Activated naive CD4-positive, alpha-beta T cell treated with anti-CD3 and anti-CD28 coated beads for 36 hours (primary cell): ENCODE measurements at regions not wholly inside any gene's neighbourhood (a gene's known extent, or its start where the extent isn't known, plus 50 kb on each side); places are given as distances from the start of the nearest gene placed in this dataset.
"Not testable (repeated sequence)": the region's sequence is repeated elsewhere in the genome, so short reads cannot be mapped to it uniquely, and the experiment has no call there.

Experiments used
- CTCF ChIA-PET: fragments of 350-600 bp; sonication (Branson Sonifier 250); formaldehyde crosslinking; loops from one replicate; lab custom pipeline; 2021; ENCODE audit warnings: antibody characterized with exemption; lab: Charles Lee
- DNase-seq: peaks from one replicate; pipeline ENCODE4 v3.0.0-alpha.2; 2020
- H3K27ac Mint-ChIP-seq: one replicate; pipeline ENCODE4 v1.8.0; 2021; ENCODE audit warnings: mild to moderate bottlenecking, mixed read lengths
- H3K27me3 Mint-ChIP-seq: one replicate; pipeline ENCODE4 v1.8.0; 2021; ENCODE audit warnings: low read depth, mixed read lengths
- H3K36me3 Mint-ChIP-seq: one replicate; pipeline ENCODE4 v1.8.0; 2021; ENCODE audit warnings: low read depth, mixed read lengths
- H3K4me1 Mint-ChIP-seq: one replicate; pipeline ENCODE4 v1.8.0; 2021; ENCODE audit warnings: low read depth, mixed read lengths
- H3K4me3 Mint-ChIP-seq: one replicate; pipeline ENCODE4 v1.8.0; 2021; ENCODE audit warnings: mild to moderate bottlenecking, moderate library complexity, mixed read lengths
- H3K9me3 Mint-ChIP-seq: one replicate; pipeline ENCODE4 v1.8.0; 2021; ENCODE audit warnings: mixed read lengths
- intact Hi-C: fragments of 100-400 bp; cut with micrococcal nuclease; formaldehyde crosslinking; loops from one replicate; pipeline ENCODE4 v1.15.1; 2023

DNA sequence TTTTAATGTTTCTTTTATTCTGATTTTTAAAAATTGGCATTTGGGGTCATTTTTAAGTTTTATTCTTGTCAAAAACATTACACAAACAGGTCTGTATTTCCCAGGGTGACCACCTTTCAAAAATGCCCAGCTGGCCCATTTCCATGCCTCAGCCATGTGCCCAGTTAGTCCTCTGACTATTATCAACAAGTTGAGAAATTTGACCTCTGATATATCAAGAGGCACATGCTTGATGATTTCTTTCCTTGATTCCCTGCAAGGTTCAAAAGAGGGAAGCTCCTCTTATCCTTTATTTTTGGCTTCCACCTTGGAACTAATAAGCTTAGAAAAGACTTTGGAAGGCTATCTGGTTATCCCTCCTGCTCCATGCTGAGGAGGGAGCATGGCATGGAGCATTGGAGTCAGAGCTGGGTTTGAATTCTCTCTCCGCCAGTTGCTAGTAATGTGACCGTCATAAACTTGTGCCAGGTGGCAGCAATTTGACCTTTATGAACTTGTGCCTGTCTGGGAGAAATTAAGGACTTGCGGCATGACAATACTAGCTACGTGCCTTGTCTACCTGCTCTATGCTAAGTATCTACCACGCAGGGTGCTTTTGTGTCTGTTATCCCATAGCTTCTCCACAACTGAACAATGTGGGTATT is 122.4 kb upstream of the SLC4A4 start:
- Mint-ChIP-seq H3K36me3 (no peaks in the 10 kb centered on the region), H3K9me3 (no peaks in the 10 kb centered on the region), H3K27me3 (peaks cover 3% of the 10 kb centered on the region), H3K4me1 (no peaks in the 10 kb centered on the region), H3K4me3 (no peak overlapping the region), H3K27ac (no peak overlapping the region)
- intact Hi-C loops: no loop called here
- DNase-seq: no peak
- CTCF ChIA-PET: interaction anchor here (1.2 kb wide), 1 partner anchor 12 kb away, joined by 4 read pairs; no protein-coding TSS in a partner anchor

DNA sequence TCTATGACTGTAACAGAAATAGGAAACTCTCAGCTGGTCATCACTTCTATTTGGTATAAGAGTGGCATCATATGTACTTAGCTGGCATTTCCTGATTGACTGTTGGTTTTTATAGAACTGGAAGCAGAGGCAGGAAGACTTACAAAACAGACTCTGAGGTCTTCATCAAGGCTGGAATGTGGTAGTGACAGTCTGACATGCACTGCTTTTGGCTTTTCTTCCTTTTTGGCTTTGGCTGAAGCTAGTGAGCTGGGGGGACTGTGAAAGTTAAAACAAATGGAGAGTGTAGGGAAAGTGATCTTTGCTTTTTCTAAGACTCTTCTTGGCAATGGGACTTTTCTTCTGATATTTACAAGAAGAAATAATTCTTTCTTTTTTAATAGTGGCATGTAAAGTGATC is 121.1 kb upstream of the SLC4A4 start:
- Mint-ChIP-seq H3K4me1 (no peaks in the 10 kb centered on the region), H3K27ac (no peak overlapping the region), H3K9me3 (no peaks in the 10 kb centered on the region), H3K36me3 (no peaks in the 10 kb centered on the region), H3K27me3 (peaks cover 3% of the 10 kb centered on the region), H3K4me3 (no peak overlapping the region)
- no peak for DNase-seq
- CTCF ChIA-PET: interaction anchor here (0.7 to 1.2 kb wide), 2 partner anchors 11 to 140 kb away, joined by 3 to 4 read pairs; no protein-coding TSS in a partner anchor
- intact Hi-C loops: no loop called here

DNA sequence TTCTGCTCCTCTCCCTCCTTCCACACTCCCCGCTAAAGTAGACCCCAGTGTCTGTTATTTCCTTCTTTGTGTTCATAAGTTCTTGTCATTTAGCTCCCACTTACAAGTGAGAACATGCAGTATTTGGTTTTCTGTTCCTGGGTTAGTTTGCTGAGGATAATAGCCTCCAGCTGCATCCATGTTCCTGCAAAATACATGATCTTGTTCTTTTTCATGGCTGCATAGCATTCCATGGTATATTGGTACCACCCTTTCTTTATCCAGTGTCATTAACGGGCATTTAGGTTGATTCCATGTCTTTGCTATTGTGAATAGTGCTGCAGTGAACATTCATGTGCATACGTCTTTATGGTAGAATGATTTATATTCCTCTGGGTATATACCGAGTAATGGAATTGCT is 118.0 kb upstream of the SLC4A4 start:
- not testable (repeated sequence) for H3K4me1 Mint-ChIP-seq, H3K36me3 Mint-ChIP-seq, H3K27me3 Mint-ChIP-seq, H3K9me3 Mint-ChIP-seq, DNase-seq, H3K27ac Mint-ChIP-seq, H3K4me3 Mint-ChIP-seq
- CTCF ChIA-PET: interaction anchor here (0.7 kb wide), 1 partner anchor 37 kb away, joined by 3 read pairs; no protein-coding TSS in a partner anchor
- intact Hi-C loops: loop anchor here (10.0 kb wide), 1 partner anchor 334 kb away; no protein-coding TSS in a partner anchor

- H3K27ac Mint-ChIP-seq: no peak overlapping the region
- H3K9me3 Mint-ChIP-seq: no peaks in the 10 kb centered on the region
- no peaks in the 10 kb centered on the region for H3K4me1 Mint-ChIP-seq
- no peaks in the 10 kb centered on the region for H3K36me3 Mint-ChIP-seq
- peaks cover 9% of the 10 kb centered on the region for H3K27me3 Mint-ChIP-seq
- intact Hi-C loops: loop anchor here (10.0 kb wide), 1 partner anchor 333 kb away; no protein-coding TSS in a partner anchor
- CTCF ChIA-PET: no interaction called here
- no peak overlapping the region for H3K4me3 Mint-ChIP-seq
- no peak for DNase-seq
Measured at GRCh38 chr4:71221510-71222466, 117.0 kb upstream of the SLC4A4 start.

GRCh38 chr4:71222661-71223060 is 116.2 kb upstream of the SLC4A4 start:
- H3K36me3 Mint-ChIP-seq: no peaks in the 10 kb centered on the region
- H3K27ac Mint-ChIP-seq: no peak overlapping the region
- H3K9me3 Mint-ChIP-seq: no peaks in the 10 kb centered on the region
- no peak overlapping the region for H3K4me3 Mint-ChIP-seq
- H3K27me3 Mint-ChIP-seq: peaks cover 8% of the 10 kb centered on the region
- intact Hi-C loops: loop anchor here (10.0 kb wide), 1 partner anchor 332 kb away; no protein-coding TSS in a partner anchor
- DNase-seq: no peak
- H3K4me1 Mint-ChIP-seq: no peaks in the 10 kb centered on the region
- CTCF ChIA-PET: no interaction called here

- Mint-ChIP-seq H3K4me1 (no peaks in the 10 kb centered on the region), H3K9me3 (no peaks in the 10 kb centered on the region), H3K27me3 (peaks cover 7% of the 10 kb centered on the region), H3K27ac (no peak overlapping the region), H3K4me3 (no peak overlapping the region), H3K36me3 (no peaks in the 10 kb centered on the region)
- CTCF ChIA-PET: interaction anchor here (0.6 to 1.1 kb wide), 8 partner anchors 8 to 480 kb away, joined by 3 to 8 read pairs (median 4); no protein-coding TSS in a partner anchor
- intact Hi-C loops: loop anchor here (1.0 to 10.0 kb wide), 2 partner anchors 325 to 484 kb away; no protein-coding TSS in a partner anchor
- DNase-seq: peak; percentile 10
Measured at GRCh38 chr4:71229477-71230270, 109.1 kb upstream of the SLC4A4 start.

GRCh38 chr4:71230271-71231128 is 108.3 kb upstream of the SLC4A4 start:
- intact Hi-C loops: no loop called here
- Mint-ChIP-seq H3K27ac (no peak overlapping the region), H3K4me3 (no peak overlapping the region), H3K4me1 (no peaks in the 10 kb centered on the region), H3K36me3 (no peaks in the 10 kb centered on the region), H3K27me3 (peaks cover 7% of the 10 kb centered on the region), H3K9me3 (no peaks in the 10 kb centered on the region)
- CTCF ChIA-PET: no interaction called here
- no peak for DNase-seq

DNA sequence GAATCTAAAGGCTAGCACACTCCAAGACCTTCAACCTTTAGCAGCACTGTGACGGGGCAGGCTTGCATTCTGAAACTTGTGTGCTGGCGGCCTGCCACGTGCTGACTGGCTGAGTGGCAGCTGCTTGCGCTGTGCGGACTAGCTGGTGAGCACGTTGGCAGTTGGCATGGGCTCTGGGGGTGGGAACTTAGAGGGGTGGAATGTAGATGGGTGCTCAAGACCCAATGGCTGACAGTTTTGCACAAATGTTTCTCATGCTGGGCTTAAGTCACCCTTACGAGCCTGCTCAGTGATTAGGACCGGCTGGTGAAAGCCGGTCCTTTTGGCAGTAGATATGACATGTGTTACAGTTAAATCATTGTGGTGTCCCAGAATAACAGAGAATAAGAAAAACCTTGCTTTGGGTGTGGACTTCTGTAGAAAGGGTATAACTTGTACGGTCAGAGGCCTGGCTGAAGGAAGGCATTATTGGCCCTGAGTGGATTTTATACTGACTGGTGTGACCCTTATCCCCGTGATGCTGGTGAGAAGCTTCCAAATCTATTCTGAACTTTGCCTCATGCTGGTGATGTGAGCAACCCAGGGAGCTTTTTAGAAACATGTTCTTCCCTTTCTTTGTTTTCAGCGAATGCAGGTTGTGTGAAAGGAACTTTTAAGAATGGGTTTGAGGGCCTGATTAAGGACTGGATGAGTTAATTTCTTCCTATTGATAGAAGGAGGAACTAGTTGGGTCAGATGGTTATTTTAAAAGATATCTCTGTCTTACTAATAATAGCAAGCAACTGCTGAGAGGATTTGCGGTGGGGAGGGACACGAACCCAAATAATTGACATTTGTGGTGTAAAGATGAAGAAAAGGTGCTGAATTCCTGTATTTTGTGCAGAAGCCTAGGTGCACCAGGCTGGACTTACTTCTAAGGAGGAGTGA is 107.4 kb upstream of the SLC4A4 start:
- intact Hi-C loops: no loop called here

DNA sequence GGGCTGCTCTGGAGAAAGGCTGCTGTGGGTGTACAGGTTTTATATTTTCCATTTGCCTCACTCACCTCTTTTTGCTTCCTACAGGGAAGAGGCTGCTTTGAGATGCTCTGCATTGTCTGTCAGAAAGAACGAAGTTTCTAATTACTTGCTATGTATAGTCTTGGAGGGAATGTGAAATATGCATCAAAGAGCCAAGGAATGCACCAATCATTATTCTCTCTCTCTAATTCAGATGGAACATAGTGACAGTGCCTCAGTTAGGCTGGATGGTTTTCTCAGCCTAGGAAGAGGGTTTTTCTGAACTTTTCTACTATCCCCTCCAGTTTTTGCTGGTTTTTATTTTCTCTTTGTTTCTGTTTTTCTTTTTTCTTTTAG is 106.8 kb upstream of the SLC4A4 start:
- no peaks in the 10 kb centered on the region for H3K9me3 Mint-ChIP-seq
- H3K27ac Mint-ChIP-seq: no peak overlapping the region
- H3K27me3 Mint-ChIP-seq: peaks cover 7% of the 10 kb centered on the region
- intact Hi-C loops: no loop called here
- no peaks in the 10 kb centered on the region for H3K36me3 Mint-ChIP-seq
- H3K4me3 Mint-ChIP-seq: no peak overlapping the region
- DNase-seq: no peak
- no peaks in the 10 kb centered on the region for H3K4me1 Mint-ChIP-seq
- CTCF ChIA-PET: no interaction called here

More for the DNA sequence above, 107.4 kb upstream of the SLC4A4 start:
- Mint-ChIP-seq H3K36me3 (no peaks in the 10 kb centered on the region), H3K4me1 (no peaks in the 10 kb centered on the region), H3K27me3 (peaks cover 7% of the 10 kb centered on the region), H3K9me3 (no peaks in the 10 kb centered on the region), H3K27ac (no peak overlapping the region), H3K4me3 (no peak overlapping the region)
- CTCF ChIA-PET: no interaction called here
- no peak for DNase-seq

DNA sequence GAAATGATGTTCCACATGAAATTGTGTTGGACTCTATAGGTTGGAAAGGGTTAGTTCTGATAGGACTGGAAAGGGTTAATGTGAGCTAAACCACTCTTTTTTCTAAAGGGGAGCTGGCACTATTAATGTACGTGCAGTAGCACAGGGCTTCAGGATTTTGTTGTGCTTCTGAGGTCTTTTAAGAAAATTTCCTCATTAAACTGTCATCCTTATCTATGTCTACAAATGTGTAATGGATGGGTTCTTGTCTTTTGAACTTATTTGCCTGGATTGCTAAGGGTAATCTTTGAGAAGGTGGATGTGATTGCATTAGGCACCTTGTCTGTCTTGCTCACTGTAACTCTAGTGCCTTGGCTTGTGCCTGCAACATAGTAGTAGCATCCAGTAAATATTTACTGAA is 106.0 kb upstream of the SLC4A4 start:
- DNase-seq: no peak
- no peak overlapping the region for H3K4me3 Mint-ChIP-seq
- peaks cover 7% of the 10 kb centered on the region for H3K27me3 Mint-ChIP-seq
- H3K27ac Mint-ChIP-seq: no peak overlapping the region
- no peaks in the 10 kb centered on the region for H3K9me3 Mint-ChIP-seq
- H3K36me3 Mint-ChIP-seq: no peaks in the 10 kb centered on the region
- intact Hi-C loops: no loop called here
- CTCF ChIA-PET: no interaction called here
- no peaks in the 10 kb centered on the region for H3K4me1 Mint-ChIP-seq
